MM.1S (cell line): ENCODE measurements at regions not wholly inside any gene's neighbourhood (a gene's known extent, or its start where the extent isn't known, plus 50 kb on each side); places are given as distances from the start of the nearest gene placed in this dataset.

ENCODE experiments used
- DNase-seq: peaks from one replicate; pipeline ENCODE4 v3.0.0-alpha.2; 2015
- H2AFZ ChIP-seq: fragments of 300-600 bp; sonication (generic); 2 replicates; pipeline ENCODE4 v1.6.0; 2016; ENCODE audit warnings: antibody characterized with exemption, low read length
- H3F3A ChIP-seq: fragments of 300-600 bp; sonication (generic); 2 replicates; pipeline ENCODE4 v1.6.1; 2016; ENCODE audit warnings: mild to moderate bottlenecking, antibody characterized with exemption, low read length, moderate library complexity, mixed read lengths; ENCODE audit not compliant: insufficient read depth
- H3K27ac ChIP-seq: fragments of 300-600 bp; sonication (generic); 2 replicates; pipeline ENCODE4 v1.5.1; 2016; ENCODE audit warnings: mild to moderate bottlenecking, low read length
- H3K27me3 ChIP-seq: fragments of 300-600 bp; sonication (generic); replicated peaks from 2 replicates; pipeline ENCODE4 v1.6.0; 2016; ENCODE audit warnings: low read length; ENCODE audit not compliant: insufficient read depth
- H3K36me3 ChIP-seq: fragments of 300-600 bp; sonication (generic); replicated peaks from 2 replicates; pipeline ENCODE4 v1.6.1; 2016; ENCODE audit warnings: mild to moderate bottlenecking, low read length, mixed read lengths; ENCODE audit not compliant: insufficient read depth
- H3K4me1 ChIP-seq: fragments of 300-600 bp; sonication (generic); 2 replicates; pipeline ENCODE4 v1.6.1; 2016; ENCODE audit warnings: low read length, mixed read lengths
- H3K4me2 ChIP-seq: fragments of 300-600 bp; sonication (generic); 2 replicates; pipeline ENCODE4 v1.6.0; 2016; ENCODE audit warnings: low read depth, low read length
- H3K4me3 ChIP-seq: fragments of 300-600 bp; sonication (generic); 2 replicates; pipeline ENCODE4 v1.5.1; 2016; ENCODE audit warnings: low read length, mixed read lengths
- H3K79me2 ChIP-seq: fragments of 300-600 bp; sonication (generic); 2 replicates; pipeline ENCODE4 v1.6.1; 2016; ENCODE audit warnings: mixed run types, low read length, mixed read lengths
- H3K9ac ChIP-seq: fragments of 300-600 bp; sonication (generic); 2 replicates; pipeline ENCODE4 v1.6.1; 2016; ENCODE audit warnings: low read length, mixed read lengths
- H3K9me2 ChIP-seq: fragments of 300-600 bp; sonication (generic); replicated peaks from 2 replicates; pipeline ENCODE4 v1.6.1; 2016; ENCODE audit warnings: mild to moderate bottlenecking, low read length, mixed read lengths; ENCODE audit not compliant: insufficient read depth
- H3K9me3 ChIP-seq: fragments of 300-600 bp; sonication (generic); replicated peaks from 2 replicates; pipeline ENCODE4 v1.6.1; 2016; ENCODE audit warnings: mild to moderate bottlenecking, low read length, mixed read lengths; ENCODE audit not compliant: insufficient read depth
- H4K20me1 ChIP-seq: fragments of 300-600 bp; sonication (generic); 2 replicates; pipeline ENCODE4 v1.6.1; 2016; ENCODE audit warnings: mild to moderate bottlenecking, low read length, moderate library complexity, mixed read lengths; ENCODE audit not compliant: insufficient read depth
- EZH2 ChIP-seq: fragments of 300-600 bp; sonication (generic); optimal IDR thresholded peaks from 2 replicates; pipeline ENCODE3; 2017; ENCODE audit warnings: low read depth, mild to moderate bottlenecking, antibody characterized with exemption, low read length, mixed read lengths
- EZH2phosphoT487 ChIP-seq: fragments of 300-600 bp; sonication (generic); IDR thresholded peaks from 2 replicates; pipeline ENCODE4 v1.6.1; 2018; ENCODE audit warnings: antibody characterized with exemption, low read length
- TF ChIP-seq, protein P1 (sequence below): fragments of 300-600 bp; sonication (generic); IDR thresholded peaks from 2 replicates; pipeline ENCODE4 v1.5.1; 2016; ENCODE audit warnings: antibody characterized with exemption, low read length, mixed read lengths

DNA sequence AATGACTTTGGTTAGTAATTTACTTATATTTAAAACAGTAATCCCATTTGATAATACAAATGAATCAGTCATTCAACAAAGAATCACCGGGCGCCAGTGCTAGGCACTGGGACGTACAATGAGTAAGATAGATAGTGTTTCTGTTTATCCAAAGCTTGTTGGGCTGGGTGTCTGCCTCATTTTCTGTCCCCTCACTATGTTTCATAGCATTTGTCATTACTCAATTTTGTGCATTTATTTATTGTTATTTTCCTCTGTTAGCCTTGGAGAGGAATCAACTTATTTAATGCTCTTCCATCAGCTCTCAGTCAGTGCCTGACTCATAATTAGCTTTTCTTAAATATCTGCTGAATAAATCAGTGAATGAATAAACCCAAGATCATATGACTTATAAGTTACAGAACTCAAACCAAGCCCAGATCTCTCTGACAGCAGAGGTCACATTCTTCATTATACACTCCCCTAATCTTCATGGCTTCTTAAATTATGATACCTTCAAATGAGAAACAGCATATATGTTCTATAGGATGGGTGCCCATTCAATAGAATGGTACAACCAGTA is 86.2 kb downstream of the TSPAN8 start:
- H3K36me3 ChIP-seq, result no peaks in the 10 kb centered on the region; the same call in 1 of the 2 replicates
- H4K20me1 ChIP-seq, result no peaks in the 10 kb centered on the region
- no peak for DNase-seq
- H2AFZ ChIP-seq, result no peak overlapping the region
- no peaks in the 10 kb centered on the region for H3K4me1 ChIP-seq
- no peak overlapping the region for H3K9ac ChIP-seq
- TF ChIP-seq, protein P1, sequence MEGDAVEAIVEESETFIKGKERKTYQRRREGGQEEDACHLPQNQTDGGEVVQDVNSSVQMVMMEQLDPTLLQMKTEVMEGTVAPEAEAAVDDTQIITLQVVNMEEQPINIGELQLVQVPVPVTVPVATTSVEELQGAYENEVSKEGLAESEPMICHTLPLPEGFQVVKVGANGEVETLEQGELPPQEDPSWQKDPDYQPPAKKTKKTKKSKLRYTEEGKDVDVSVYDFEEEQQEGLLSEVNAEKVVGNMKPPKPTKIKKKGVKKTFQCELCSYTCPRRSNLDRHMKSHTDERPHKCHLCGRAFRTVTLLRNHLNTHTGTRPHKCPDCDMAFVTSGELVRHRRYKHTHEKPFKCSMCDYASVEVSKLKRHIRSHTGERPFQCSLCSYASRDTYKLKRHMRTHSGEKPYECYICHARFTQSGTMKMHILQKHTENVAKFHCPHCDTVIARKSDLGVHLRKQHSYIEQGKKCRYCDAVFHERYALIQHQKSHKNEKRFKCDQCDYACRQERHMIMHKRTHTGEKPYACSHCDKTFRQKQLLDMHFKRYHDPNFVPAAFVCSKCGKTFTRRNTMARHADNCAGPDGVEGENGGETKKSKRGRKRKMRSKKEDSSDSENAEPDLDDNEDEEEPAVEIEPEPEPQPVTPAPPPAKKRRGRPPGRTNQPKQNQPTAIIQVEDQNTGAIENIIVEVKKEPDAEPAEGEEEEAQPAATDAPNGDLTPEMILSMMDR, result no peak
- TF ChIP-seq EZH2, result no peak
- no peak for TF ChIP-seq EZH2phosphoT487
- no peak overlapping the region for H3K4me2 ChIP-seq
- H3K27ac ChIP-seq, result no peak overlapping the region
- H3K27me3 ChIP-seq, result no peaks in the 10 kb centered on the region
- H3K79me2 ChIP-seq, result no peaks in the 10 kb centered on the region
- H3K9me2 ChIP-seq, result no peaks in the 10 kb centered on the region
- H3K4me3 ChIP-seq, result no peak overlapping the region
- H3F3A ChIP-seq, result no peaks in the 10 kb centered on the region
- H3K9me3 ChIP-seq, result no peaks in the 10 kb centered on the region

DNA sequence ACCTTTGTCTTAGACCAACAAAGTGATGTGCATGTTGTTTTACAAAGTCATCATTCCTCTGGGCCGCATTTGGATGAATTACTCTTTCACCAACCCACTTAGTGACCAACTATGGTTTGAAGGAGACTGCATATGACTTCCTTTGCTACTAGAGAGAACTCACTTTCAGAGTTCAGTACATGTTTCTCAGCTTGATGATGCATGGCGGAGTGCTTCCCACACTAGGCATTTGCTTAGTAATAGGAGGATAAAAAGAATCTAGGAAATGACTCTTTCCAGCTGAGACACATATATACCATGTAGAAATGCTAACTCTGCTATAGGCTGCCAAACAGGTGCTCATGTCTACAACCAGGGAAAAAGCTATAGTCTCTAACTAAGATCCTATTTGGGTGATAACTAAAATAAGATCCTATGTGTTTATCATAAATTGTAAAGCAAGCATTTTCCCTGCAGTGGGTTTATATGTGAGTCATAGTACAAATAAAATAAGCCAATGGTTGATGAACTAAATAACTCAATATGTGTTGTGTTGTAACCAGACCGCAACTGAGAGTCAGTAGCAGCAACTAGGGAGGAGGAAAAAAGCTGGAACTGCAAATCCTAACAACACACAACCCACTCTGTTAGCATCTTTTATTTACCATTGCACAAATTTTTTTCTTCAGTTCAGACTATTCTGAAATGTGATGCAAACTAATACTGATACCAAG is 87.2 kb downstream of the TSPAN8 start:
- Histone ChIP-seq H3K27ac (no peak overlapping the region), H3K4me1 (no peaks in the 10 kb centered on the region), H3F3A (no peaks in the 10 kb centered on the region), H4K20me1 (no peaks in the 10 kb centered on the region), H3K36me3 (no peaks in the 10 kb centered on the region; the same call in 1 of the 2 replicates), H3K27me3 (no peaks in the 10 kb centered on the region), H2AFZ (no peak overlapping the region), H3K4me2 (no peak overlapping the region), H3K9ac (no peak overlapping the region), H3K79me2 (no peaks in the 10 kb centered on the region), H3K9me3 (no peaks in the 10 kb centered on the region), H3K4me3 (no peak overlapping the region), H3K9me2 (no peaks in the 10 kb centered on the region)
- no peak for DNase-seq
- TF ChIP-seq EZH2phosphoT487, result no peak
- TF ChIP-seq, protein P1, result no peak
- no peak for TF ChIP-seq EZH2

DNA sequence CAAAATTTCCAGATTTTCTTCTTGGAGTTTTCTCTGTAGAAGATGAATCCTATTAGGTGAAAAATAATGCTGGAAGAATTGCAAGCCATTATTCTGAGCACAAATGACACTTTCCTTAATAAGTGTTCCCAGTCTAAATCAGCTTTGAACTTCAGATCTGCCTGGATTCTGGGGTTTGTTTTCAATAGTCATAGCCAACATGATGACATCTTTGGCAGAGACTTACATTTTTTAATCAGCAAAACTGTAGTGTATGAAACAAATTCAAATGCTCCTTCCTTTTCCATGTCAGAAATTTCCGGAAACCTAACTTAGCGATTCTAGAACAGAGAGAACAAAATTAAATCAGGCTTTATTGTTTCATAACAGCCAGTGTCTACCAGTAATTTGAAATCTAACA is 88.5 kb downstream of the TSPAN8 start:
- no peak overlapping the region for H3K27ac ChIP-seq
- no peaks in the 10 kb centered on the region for H3K9me2 ChIP-seq
- H3K4me1 ChIP-seq, result no peaks in the 10 kb centered on the region
- H4K20me1 ChIP-seq, result no peaks in the 10 kb centered on the region
- H3K27me3 ChIP-seq, result no peaks in the 10 kb centered on the region
- H2AFZ ChIP-seq, result no peak overlapping the region
- no peak overlapping the region for H3K4me2 ChIP-seq
- H3K9ac ChIP-seq, result no peak overlapping the region
- no peaks in the 10 kb centered on the region for H3K79me2 ChIP-seq
- TF ChIP-seq EZH2phosphoT487 (no peak), EZH2 (no peak)
- TF ChIP-seq, protein P1, result no peak
- H3F3A ChIP-seq, result no peaks in the 10 kb centered on the region
- H3K4me3 ChIP-seq, result no peak overlapping the region
- DNase-seq, result no peak
- no peaks in the 10 kb centered on the region for H3K36me3 ChIP-seq
- H3K9me3 ChIP-seq, result no peaks in the 10 kb centered on the region
